ENCODE measurements at regions not wholly inside any gene's neighbourhood (a gene's known extent, or its start where the extent isn't known, plus 50 kb on each side); places are given as distances from the start of the nearest gene placed in this dataset.

DNA sequence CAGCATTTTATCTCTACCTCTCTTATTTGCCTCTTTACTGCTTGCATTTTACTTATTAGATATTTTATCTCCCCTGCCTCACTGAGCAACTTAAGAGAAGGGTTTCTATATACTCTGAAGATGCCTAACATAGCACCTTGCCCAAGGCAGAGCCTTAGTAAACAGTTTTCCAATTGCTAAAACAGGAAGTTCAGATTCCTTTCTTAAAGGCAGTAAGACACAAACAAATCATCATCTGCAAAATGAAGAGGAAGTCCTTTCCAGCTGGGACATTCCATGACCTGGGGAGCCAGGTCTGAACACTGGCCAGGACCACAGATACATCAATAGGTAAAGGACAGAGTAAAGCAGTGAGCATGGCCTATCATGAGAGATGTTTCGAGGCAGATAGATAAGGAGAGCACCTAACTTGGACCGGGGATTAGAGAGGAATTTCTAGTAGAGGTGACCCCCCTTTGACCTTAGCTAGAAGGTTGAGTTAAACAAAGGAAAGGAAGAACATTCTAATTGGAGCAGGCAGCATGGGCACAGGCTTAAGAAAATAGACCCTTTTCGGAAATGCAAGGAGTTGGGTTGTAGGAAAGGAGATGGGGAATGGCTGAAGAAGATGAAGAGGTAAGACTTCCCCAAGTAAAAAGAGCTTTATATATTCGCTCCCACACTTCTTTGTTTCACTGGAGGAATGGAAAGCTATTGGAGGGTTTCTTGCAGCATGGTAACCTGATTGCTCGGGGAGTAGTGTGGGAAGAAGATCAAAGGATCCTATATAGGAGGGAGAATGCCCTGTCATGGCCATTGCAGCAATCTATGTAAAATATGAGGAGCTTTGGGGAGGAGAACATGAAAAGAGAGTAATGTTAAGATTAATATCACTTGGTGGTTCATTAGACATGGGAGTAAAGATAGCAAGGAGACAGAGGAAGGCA, 94.8 kb downstream of the PHLDA1 start:
- H3K4me3 Mint-ChIP-seq: no peak overlapping the region
- H3K9me3 Mint-ChIP-seq: no peaks in the 10 kb centered on the region
- DNase-seq: no peak
- H3K4me1 Mint-ChIP-seq: peaks cover 17 to 18% of the 10 kb centered on the region in 2 donors
- no peaks in the 10 kb centered on the region for H3K36me3 Mint-ChIP-seq
- H3K27ac Mint-ChIP-seq: no peak overlapping the region
- peaks cover 3 to 8% (median 3%) of the 10 kb centered on the region in 3 donors for H3K27me3 Mint-ChIP-seq (ENCODE audit: low read depth in 3 of 3)

DNA sequence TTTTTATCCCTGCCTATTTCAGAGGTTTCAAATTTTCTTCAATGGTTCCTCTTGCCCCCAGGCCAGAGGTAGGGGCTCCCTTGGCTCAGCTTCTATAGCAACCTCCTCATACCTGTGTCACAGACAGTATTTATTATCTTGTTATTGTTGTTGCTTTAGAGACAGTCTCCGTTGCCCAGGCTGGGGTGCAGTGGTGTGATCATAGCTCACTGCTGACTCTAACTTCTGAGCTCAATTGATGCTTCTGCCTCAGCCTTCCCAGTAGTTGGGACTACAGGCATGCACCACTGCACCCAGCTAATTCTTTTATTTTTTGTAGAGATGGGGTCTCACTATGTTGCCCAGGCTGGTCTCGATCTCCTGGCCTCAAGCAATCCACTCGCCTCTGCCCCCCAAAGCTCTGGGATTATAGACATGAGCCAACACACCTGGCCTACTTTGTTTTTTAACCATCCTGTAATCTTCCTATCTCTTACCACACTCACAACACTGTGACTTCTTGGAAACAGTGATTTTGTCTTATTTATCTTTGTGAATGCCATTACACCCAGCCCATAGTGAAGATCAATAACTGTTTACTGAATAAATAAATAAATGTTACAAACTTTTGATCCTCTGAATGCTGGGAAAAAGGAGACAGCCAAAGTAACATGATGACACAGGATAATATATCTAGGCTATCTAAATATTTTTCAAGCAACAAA, 95.9 kb downstream of the PHLDA1 start:
- H3K36me3 Mint-ChIP-seq: no peaks in the 10 kb centered on the region
- H3K27me3 Mint-ChIP-seq (ENCODE audit: low read depth in 3 of 3): peaks cover 3 to 8% (median 3%) of the 10 kb centered on the region in 3 donors
- DNase-seq: no peak
- H3K27ac Mint-ChIP-seq: peak overlapping the region in 1 of 6 donors; percentile 7
- H3K4me1 Mint-ChIP-seq: peaks cover 17 to 18% of the 10 kb centered on the region in 2 donors
- peak overlapping the region in 1 of 5 donors; percentile 12 for H3K4me3 Mint-ChIP-seq
- no peaks in the 10 kb centered on the region for H3K9me3 Mint-ChIP-seq

DNA sequence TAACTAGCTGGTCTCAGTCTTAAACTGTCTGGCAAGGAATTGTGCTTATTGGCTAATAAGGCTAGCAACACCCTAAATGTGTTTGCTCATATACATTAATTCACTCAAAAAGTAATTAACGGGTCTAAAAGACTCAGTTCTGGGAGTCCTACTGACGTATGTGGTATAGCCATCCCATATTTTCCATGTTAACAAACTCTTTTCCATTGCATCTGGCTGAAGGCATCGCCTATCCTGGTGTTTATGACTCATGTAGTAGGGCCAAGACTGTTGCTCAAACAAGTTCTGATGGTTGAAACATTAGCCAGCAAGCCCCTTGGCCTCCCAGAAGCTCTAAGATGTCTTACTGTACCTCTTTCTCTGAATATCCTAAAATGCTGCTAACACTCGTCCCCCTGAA, 98.5 kb downstream of the PHLDA1 start:
- H3K4me3 Mint-ChIP-seq: no peak overlapping the region
- no peak overlapping the region for H3K27ac Mint-ChIP-seq
- peaks cover 0 to 3% (median 0%) of the 10 kb centered on the region in 3 donors for H3K36me3 Mint-ChIP-seq
- peaks cover 17 to 18% of the 10 kb centered on the region in 2 donors for H3K4me1 Mint-ChIP-seq
- H3K9me3 Mint-ChIP-seq: peaks cover 0 to 3% (median 0%) of the 10 kb centered on the region in 6 donors
- DNase-seq: no peak
- peaks cover 3 to 8% (median 5%) of the 10 kb centered on the region in 3 donors for H3K27me3 Mint-ChIP-seq (ENCODE audit: low read depth in 3 of 3)

DNA sequence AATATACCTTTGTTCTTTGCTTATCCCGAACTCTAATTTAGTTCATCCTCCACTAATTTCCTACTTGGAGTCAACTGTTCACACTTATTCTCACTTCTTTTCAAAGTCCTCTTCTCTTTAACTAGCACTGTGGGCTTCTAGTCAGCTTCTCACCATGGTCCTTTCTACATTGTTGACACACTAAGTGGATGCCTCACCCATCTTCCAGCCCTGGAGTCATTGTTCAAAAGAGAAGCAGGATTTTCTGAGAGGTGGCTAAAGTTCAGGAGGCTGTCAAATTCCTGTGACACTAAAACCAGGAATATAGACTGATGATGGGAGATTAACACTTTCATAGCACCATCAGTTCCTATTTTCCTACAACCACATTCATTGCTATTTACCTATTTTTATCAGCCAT, 99.3 kb downstream of the PHLDA1 start:
- Mint-ChIP-seq H3K27me3 (ENCODE audit: low read depth in 3 of 3) (peaks cover 3 to 8% (median 5%) of the 10 kb centered on the region in 3 donors), H3K36me3 (peaks cover 0 to 3% (median 0%) of the 10 kb centered on the region in 3 donors), H3K4me3 (no peak overlapping the region), H3K27ac (no peak overlapping the region), H3K9me3 (peaks cover 0 to 3% (median 0%) of the 10 kb centered on the region in 6 donors), H3K4me1 (peaks cover 17 to 18% of the 10 kb centered on the region in 2 donors)
- DNase-seq: no peak

DNA sequence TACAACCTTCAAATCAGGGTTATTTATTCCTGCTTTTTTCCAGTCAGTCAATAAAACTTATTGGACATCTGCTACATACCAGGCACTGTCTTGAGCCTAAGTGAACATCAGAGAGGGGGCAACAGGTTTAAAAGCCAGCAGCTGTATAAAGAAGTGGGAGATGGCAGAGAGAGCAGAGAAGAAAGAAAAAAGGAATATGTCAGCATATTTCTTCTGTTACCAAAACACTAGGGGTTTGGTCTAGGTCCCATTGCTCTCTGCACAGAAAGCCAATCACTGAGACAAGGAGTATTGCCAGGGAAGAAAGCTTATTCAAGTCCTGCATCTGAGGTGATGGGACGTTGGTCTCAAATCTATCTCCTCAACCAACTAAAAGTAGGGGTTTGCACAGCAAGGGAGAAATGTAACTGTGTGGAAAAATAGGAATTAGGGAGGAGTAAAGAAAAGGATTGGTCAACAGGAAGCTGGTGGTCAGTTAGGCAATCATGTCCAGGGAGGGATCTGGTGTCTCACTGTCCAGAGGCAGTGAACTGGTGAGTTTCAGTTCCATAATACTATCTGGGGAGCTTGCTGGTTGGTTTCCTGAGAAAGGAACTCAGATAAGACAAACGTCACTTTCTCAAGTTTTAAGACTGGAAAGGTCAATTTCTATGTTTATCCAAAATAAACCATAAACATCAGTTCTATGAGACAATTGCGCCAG, 107.5 kb downstream of the PHLDA1 start:
- H3K27ac Mint-ChIP-seq: no peak overlapping the region
- no peak overlapping the region for H3K4me3 Mint-ChIP-seq
- H3K4me1 Mint-ChIP-seq: peaks cover 0 to 6% of the 10 kb centered on the region in 2 donors
- peaks cover 0 to 11% (median 8%) of the 10 kb centered on the region in 3 donors for H3K36me3 Mint-ChIP-seq
- peaks cover 6 to 22% (median 17%) of the 10 kb centered on the region in 6 donors for H3K9me3 Mint-ChIP-seq
- peaks cover 0 to 4% (median 3%) of the 10 kb centered on the region in 3 donors for H3K27me3 Mint-ChIP-seq (ENCODE audit: low read depth in 3 of 3)
- DNase-seq: no peak

DNA sequence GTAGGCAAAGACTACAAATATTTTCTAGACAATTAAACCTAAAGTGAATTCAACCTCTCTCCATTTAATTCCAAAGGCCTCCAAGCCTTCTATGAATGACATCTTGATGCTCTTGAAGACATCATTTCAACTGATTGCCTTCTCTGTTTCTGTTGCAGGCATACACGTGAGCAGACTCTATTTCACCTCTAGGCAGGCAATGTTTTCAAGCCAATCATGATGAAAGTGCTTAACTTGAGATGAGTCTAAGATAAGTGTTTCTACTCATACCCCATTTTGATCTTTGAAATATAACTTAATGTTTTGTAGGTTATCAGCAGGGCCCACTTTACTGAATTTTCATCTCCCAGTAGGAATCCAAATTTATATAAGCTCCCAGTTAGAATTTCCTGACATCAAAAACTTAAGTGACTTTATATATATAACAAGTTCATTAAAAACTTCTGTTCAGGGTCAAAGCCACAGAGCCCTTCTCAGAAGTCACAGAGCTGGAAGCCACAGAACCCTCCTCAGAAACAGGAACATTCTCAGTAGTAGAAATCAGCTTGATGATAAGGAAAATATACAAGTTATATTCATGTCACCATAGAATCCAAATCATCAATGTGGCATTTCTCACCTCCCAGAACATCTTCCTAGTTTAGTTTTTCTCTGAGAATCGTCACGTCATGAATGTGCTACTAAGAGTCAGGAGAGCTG, 108.5 kb downstream of the PHLDA1 start:
- peaks cover 0 to 5% (median 4%) of the 10 kb centered on the region in 3 donors for H3K27me3 Mint-ChIP-seq (ENCODE audit: low read depth in 3 of 3)
- no peak for DNase-seq
- H3K9me3 Mint-ChIP-seq: peaks cover 6 to 22% (median 16%) of the 10 kb centered on the region in 6 donors
- H3K4me1 Mint-ChIP-seq: peaks cover 0 to 6% of the 10 kb centered on the region in 2 donors
- H3K36me3 Mint-ChIP-seq: peaks cover 0 to 8% (median 8%) of the 10 kb centered on the region in 3 donors
- no peak overlapping the region for H3K4me3 Mint-ChIP-seq
- H3K27ac Mint-ChIP-seq: peak overlapping the region in 2 of 6 donors; percentile 7

DNA sequence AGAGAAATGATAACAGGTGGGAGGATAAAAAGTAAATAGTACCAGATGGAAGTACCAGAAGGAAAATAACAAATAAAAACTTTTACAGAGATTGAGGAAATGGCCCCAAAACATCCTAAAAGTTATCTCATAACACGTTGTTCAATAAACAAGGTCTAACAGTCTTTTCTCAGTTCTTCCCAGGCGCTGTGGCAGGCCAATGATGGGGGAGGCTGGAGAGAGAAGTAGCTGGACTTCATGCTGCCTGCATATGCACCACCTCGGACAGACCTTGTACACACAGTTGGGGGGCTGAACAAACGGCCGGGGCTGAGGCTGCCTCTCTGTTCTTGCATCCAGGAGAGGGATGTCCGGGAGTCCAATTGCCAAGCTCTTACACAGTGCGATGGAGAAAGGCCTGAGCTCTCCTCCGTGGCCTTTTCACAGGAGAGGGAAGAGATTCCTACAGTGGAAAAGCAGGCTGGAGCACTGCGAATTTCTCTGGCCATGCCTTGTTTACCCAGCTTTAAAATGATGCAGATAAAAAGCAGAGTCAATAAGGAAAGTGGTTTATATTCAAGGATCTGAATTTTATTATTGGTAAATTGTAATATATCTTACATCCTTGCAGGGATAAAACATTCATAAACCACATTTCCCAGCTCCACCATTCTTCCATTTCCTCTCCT, 109.8 kb downstream of the PHLDA1 start:
- Mint-ChIP-seq H3K9me3 (peaks cover 6 to 22% (median 16%) of the 10 kb centered on the region in 6 donors), H3K4me3 (no peak overlapping the region), H3K4me1 (peaks cover 1 to 6% of the 10 kb centered on the region in 2 donors), H3K27me3 (ENCODE audit: low read depth in 3 of 3) (peaks cover 0 to 5% (median 4%) of the 10 kb centered on the region in 3 donors), H3K36me3 (peaks cover 0 to 8% (median 8%) of the 10 kb centered on the region in 3 donors), H3K27ac (peak overlapping the region in 1 of 6 donors; percentile 6)
- no peak for DNase-seq

DNA sequence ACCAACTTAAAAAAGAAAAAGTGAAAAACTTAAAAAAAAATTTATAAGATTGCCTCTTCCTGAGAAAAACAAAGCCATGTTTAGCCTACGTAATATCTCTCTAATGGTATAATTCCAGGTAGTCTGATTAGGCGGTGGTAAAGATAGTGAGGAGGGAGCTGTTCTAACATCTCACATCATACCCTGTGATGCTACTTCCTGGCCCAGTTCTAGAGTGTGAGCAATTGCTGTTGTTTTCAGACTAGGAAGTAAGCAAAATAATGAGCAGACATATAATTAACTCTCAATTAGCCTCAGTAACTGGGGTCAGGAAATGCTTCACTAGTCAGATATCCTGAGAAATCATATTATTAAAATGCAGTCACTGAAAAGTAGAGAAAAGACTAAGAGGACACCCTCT, 113.9 kb downstream of the PHLDA1 start:
- DNase-seq: peak in 1 of 3 donors; percentile 16
- Mint-ChIP-seq H3K9me3 (peaks cover 0 to 2% (median 0%) of the 10 kb centered on the region in 6 donors), H3K27ac (peak overlapping the region in 2 of 6 donors; percentile 28 to 36), H3K36me3 (no peaks in the 10 kb centered on the region), H3K27me3 (ENCODE audit: low read depth in 3 of 3) (peaks cover 0 to 5% (median 0%) of the 10 kb centered on the region in 3 donors), H3K4me1 (peaks cover under 1 to 1% of the 10 kb centered on the region in 2 donors), H3K4me3 (no peak overlapping the region)

DNA sequence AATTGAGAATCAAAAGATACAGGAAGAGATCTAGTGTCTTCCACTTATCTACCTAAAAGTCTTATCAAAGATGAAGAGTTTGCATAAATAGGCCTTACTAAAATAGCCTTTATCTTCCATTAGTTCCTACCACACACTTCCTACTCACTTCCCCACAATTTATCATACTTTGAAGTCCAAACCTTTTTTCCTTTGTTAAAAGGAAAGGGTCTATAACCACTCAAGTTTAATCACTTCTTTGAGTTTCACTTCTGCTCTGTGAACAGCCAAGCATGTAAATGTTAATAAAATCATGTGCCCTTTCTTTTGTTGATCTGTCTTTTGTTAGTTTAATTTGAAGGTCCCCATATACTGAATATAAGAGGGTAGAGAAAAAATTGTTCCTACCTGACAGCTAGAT, 114.5 kb downstream of the PHLDA1 start:
- peak overlapping the region in 1 of 6 donors; percentile 73 for H3K27ac Mint-ChIP-seq
- no peak overlapping the region for H3K4me3 Mint-ChIP-seq
- no peaks in the 10 kb centered on the region for H3K36me3 Mint-ChIP-seq
- peaks cover 0 to 5% (median 0%) of the 10 kb centered on the region in 3 donors for H3K27me3 Mint-ChIP-seq (ENCODE audit: low read depth in 3 of 3)
- peaks cover 0 to under 1% (median 0%) of the 10 kb centered on the region in 6 donors for H3K9me3 Mint-ChIP-seq
- DNase-seq: no peak
- peaks cover 0 to 1% of the 10 kb centered on the region in 2 donors for H3K4me1 Mint-ChIP-seq

DNA sequence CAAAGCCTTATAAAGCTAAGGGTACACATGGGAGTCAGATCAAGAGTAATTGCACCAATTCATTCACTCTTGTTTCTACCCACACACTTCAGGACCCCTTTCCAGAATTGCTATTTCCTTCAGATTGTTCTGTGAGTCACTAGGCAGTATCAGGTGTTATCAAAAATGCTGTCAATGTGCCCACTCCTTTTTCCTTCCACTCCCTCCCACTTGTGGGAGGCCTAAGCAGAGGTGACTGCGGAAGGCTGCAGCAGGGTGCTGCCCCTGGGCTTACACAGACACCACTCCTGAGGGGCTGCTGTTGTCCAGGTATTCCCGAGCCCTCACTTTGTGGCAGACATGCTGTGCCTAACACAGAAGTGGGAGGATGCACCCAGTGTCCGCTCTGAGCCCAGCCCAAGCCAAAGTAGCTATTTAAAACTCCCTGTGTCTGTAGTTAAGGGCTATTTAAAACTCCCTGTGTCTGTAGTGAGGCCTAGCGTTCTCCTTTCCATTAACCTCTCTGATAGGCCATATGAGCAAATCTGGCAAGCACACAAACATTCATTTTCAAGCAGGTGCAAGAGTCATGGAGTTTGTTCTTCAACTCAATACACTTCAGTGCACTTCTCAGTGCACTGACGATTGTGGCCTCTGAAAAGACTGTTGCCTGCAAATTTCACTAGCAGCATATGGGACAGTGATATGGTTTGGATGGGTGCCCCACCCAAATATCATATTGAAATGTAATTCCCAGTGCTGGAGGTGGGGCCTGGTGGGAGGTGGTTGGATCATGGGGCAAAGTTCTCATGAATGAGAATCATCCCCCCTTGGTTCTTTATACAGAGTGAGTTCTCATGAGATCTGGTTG, 117.8 kb downstream of the PHLDA1 start:
- Mint-ChIP-seq H3K9me3 (no peaks in the 10 kb centered on the region), H3K4me1 (peaks cover 0 to 1% of the 10 kb centered on the region in 2 donors)
- no peak for DNase-seq

DNA sequence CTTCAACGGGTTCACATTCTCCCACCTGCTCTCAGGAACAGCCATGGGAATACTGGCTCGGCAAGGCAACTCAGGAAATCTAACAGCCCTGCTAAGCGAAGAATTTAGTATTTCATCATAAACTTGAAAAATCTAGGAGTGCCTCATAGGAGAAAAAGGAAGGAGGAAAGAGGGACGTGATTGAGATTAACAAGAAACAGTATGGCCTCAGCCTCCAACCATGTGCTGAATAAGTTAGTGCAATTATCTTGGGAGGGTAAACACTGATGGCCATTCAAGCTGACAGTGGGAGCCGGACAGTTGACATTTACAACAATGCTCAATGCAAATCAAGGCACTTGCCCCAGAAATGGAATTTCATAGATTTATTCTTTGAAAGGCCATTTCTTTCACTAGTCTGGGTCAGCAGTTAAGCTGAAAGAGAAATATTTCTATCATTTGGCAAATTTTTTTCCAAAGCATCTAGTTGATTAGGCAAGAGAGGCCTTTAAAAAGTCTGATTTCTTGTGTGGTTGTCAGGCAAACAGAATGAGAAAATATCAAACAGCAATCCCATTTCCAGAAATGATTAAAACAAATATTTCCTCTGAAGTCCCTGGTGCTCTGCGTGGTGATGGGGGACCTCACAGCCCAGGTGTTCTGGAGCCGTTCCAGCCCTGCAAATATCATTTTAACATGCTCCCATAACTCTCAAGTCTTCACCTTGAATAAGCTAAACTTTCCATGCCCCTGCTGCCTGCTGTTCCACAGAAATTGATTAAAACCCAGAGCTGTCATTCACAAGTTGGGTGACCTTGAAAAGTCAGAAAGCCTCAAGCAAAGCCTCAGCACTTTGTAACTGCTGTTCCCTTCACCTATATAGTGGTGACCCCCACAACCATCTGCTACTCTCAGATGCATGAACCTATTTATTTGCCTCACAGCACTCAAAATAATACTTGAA, 121.6 kb downstream of the PHLDA1 start:
- Mint-ChIP-seq H3K4me1 (no peaks in the 10 kb centered on the region), H3K27me3 (ENCODE audit: low read depth in 3 of 3) (no peaks in the 10 kb centered on the region), H3K36me3 (no peaks in the 10 kb centered on the region), H3K4me3 (no peak overlapping the region), H3K27ac (no peak overlapping the region), H3K9me3 (no peaks in the 10 kb centered on the region)
- DNase-seq: no peak

More for the DNA sequence above, 117.8 kb downstream of the PHLDA1 start:
- H3K27me3 Mint-ChIP-seq (ENCODE audit: low read depth in 3 of 3): peaks cover 0 to 2% (median 0%) of the 10 kb centered on the region in 3 donors
- no peaks in the 10 kb centered on the region for H3K36me3 Mint-ChIP-seq
- no peak overlapping the region for H3K27ac Mint-ChIP-seq
- no peak overlapping the region for H3K4me3 Mint-ChIP-seq

All from immature natural killer cell (primary cell).